SK-N-MC (cell line): ENCODE measurements at regions not wholly inside any gene's neighbourhood (a gene's known extent, or its start where the extent isn't known, plus 50 kb on each side); places are given as distances from the start of the nearest gene placed in this dataset.
A peak's percentile ranks its signal among the peaks of the same experiment; 100 is the strongest.
"Not testable (repeated sequence)": the region's sequence is repeated elsewhere in the genome, so short reads cannot be mapped to it uniquely, and the experiment has no call there.

ENCODE experiments used
- DNase-seq: peaks from one replicate; pipeline ENCODE4 v3.0.0-alpha.2; 2011; ENCODE audit warnings: low read depth, low spot score
- H3K27ac ChIP-seq: fragments of 200-600 bp; sonication (generic); 2 replicates; pipeline ENCODE4 v1.5.1; 2016; ENCODE audit warnings: mixed run types
- H3K36me3 ChIP-seq: fragments of 200-600 bp; sonication (generic); 2 replicates; pipeline ENCODE4 v1.6.1; 2017; ENCODE audit warnings: antibody characterized with exemption, low read length, mixed read lengths; ENCODE audit not compliant: insufficient read depth
- H3K4me3 ChIP-seq: fragments of 200-600 bp; sonication (generic); 2 replicates; pipeline ENCODE4 v1.5.1; 2016
- H3K9ac ChIP-seq: fragments of 200-600 bp; sonication (generic); 2 replicates; pipeline ENCODE4 v1.8.0; 2017; ENCODE audit warnings: mixed run types, mixed read lengths; ENCODE audit not compliant: insufficient read length
- H3K9me3 ChIP-seq: fragments of 200-600 bp; sonication (generic); 2 replicates; pipeline ENCODE4 v1.6.1; 2017; ENCODE audit warnings: low read depth, mild to moderate bottlenecking, antibody characterized with exemption, low read length, moderate library complexity, mixed read lengths

DNA sequence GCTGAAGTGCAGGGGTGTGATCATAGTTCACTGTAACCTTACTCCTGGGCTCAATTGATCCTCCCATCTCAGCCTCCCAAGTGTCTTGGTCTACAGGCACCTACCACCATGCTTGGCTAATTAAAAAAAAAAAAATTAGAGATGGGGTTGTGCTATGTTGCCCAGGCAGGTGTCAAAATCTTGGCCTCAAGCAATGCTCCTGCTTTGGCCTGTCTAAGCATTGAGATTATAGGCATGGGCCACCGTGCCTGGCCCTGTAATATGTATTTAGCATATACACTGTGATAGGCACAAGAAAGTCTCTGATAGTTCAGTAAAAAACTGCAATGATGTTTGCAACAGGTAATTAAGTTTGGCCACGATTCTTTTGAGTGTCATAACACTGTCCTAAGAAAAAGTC, 1658.4 kb downstream of the SPATA31A7 start:
- not testable (repeated sequence) for H3K27ac ChIP-seq, H3K4me3 ChIP-seq, H3K36me3 ChIP-seq, H3K9ac ChIP-seq, H3K9me3 ChIP-seq, DNase-seq

- DNase-seq, H3K9ac ChIP-seq, H3K36me3 ChIP-seq, H3K27ac ChIP-seq, H3K9me3 ChIP-seq, H3K4me3 ChIP-seq: not testable (repeated sequence)
Measured at GRCh38 chr9:62849991-62850390, 1660.2 kb downstream of the SPATA31A7 start.

DNA sequence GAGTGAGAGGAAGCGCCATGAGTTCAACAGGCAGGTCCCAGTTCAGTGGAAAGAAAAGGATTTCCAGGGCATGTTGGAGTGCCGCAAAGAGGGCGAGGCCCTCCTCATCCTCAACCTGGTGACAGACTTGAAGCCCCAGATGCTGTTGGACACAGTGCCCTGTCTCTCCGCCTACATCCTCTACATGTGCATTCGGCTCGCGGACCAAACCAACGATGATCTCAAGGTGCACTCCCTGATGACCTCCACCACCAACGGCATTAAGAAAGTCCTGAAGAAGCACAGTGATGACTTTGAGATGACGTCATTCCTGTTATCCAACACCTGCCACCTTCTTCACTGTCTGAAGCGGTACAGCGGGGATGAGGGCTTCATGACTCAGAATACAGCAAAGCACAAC, 1667.4 kb downstream of the SPATA31A7 start:
- not testable (repeated sequence) for H3K9ac ChIP-seq, H3K9me3 ChIP-seq, H3K36me3 ChIP-seq, DNase-seq, H3K27ac ChIP-seq, H3K4me3 ChIP-seq

GRCh38 chr9:62858240-62858639, 1668.4 kb downstream of the SPATA31A7 start:
- H3K36me3 ChIP-seq, H3K9ac ChIP-seq, DNase-seq, H3K27ac ChIP-seq, H3K4me3 ChIP-seq, H3K9me3 ChIP-seq: not testable (repeated sequence)

DNA sequence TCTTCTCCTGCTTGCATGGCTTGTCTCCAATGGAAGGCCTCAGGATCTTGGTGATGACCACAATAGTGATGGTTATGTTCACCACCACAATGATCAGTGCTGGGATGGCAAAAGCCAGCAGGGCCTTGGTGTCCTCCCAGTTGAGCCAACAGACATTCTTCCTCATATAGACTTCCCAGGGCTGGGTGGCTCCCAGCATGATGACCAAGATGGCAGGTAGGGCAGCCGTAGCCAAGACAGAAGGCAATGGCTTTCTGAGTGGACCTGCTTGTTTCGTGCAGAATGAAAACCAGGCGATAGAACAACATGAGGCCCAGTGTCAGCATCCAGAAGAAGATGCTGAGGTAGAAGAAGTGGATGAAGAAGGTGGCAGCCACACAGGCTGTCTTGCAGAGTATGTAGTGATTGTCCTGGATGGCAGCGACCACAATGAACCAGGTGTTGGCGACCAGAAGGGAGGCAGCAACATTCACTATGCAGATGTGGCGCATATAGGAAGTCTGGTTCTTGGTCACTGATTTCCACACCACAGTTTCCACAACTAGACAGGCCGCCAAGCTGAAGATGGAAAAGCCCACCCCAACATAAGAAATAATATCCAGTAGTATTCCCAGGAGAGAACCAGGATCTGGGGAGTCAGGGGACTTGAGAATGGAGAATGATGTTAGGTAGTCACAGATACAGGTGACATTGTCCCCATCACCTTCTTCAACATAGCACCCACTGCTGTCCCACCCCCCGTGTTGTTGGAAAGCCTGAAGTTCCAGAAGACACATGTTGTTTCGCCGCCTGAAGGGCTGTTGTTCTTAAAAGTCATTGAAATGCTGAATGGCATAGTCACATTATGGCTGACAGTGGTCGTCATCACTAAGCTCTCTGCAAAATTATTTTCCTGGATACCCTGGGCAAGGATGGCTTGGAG, 1671.4 kb downstream of the SPATA31A7 start:
- not testable (repeated sequence) for DNase-seq, H3K36me3 ChIP-seq, H3K9me3 ChIP-seq, H3K27ac ChIP-seq, H3K4me3 ChIP-seq, H3K9ac ChIP-seq

DNA sequence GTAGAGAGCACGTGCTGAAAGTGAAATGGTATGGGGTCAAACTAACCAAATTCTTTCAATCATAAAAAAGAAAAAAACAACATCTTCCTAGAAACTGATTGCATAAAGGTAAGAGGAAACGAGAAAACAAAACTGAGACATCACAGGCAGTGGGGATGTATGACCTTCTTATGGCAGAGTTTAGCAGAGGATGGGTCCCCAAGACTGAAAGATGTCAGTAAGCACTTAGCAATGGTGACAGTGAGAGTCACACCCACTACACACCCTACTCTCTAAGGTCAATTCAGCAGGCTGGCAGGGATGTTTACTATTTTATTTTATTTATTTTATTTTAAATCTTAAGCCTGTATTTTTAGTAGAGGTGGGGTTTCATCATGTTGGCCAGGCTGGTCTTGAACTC, 1672.3 kb downstream of the SPATA31A7 start:
- not testable (repeated sequence) for H3K4me3 ChIP-seq, H3K27ac ChIP-seq, H3K36me3 ChIP-seq, H3K9me3 ChIP-seq, DNase-seq, H3K9ac ChIP-seq

GRCh38 chr9:62863319-62863718, 1673.5 kb downstream of the SPATA31A7 start:
- H3K36me3 ChIP-seq, H3K9ac ChIP-seq, DNase-seq, H3K4me3 ChIP-seq, H3K9me3 ChIP-seq, H3K27ac ChIP-seq: not testable (repeated sequence)

- DNase-seq, H3K9me3 ChIP-seq, H3K4me3 ChIP-seq: not testable (repeated sequence)
Measured at GRCh38 chr9:62863867-62864266, 1674.0 kb downstream of the SPATA31A7 start.

GRCh38 chr9:62864481-62865469, 1674.9 kb downstream of the SPATA31A7 start:
- H3K9me3 ChIP-seq, H3K9ac ChIP-seq, H3K36me3 ChIP-seq, H3K27ac ChIP-seq, DNase-seq: not testable (repeated sequence)
- H3K4me3 ChIP-seq = peak overlapping the region; percentile 52

More at GRCh38 chr9:62863867-62864266, 1674.0 kb downstream of the SPATA31A7 start:
- not testable (repeated sequence) for H3K36me3 ChIP-seq, H3K9ac ChIP-seq, H3K27ac ChIP-seq

DNA sequence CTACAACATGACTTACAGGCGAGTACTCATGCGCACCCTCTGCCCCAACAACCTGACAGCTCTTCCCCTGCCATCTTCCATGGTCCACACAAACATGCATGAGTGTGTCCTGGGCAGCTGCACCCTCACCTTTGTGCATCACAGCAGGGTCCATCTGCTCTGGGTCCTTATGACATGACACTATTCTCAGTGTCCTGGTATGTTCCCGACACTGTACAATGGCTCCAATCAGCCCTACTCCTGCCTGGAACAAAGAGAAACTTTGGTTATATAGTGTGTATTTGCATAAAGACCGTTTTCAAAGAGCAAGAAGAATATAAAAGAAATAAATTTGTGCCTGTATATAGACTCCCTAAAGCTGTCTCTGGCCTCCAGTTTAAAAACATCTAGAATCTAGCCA, 1679.2 kb downstream of the SPATA31A7 start:
- H3K9me3 ChIP-seq, H3K9ac ChIP-seq, H3K4me3 ChIP-seq, H3K36me3 ChIP-seq, H3K27ac ChIP-seq, DNase-seq: not testable (repeated sequence)

DNA sequence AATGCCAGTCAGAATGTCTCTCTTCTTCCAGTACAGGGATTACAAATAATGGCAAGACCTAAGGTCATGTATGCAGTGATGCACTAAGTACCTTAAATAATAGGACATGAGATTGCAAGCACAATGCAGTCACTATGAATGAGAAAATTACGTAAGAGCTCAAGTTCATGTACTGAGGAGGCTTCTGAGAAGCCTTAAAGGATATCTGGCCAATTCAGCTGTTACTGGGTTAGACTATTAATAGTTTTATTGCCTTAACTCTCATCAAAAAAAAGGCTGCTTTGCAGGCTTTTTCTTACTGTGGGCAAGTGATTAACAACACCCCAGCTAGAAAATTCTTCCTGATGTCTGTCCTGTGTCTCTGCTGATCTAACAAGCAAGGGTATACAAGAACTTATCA, 1681.9 kb downstream of the SPATA31A7 start:
- not testable (repeated sequence) for H3K36me3 ChIP-seq, H3K27ac ChIP-seq, H3K9ac ChIP-seq, H3K4me3 ChIP-seq, H3K9me3 ChIP-seq, DNase-seq

- not testable (repeated sequence) for H3K27ac ChIP-seq, H3K36me3 ChIP-seq, H3K4me3 ChIP-seq, H3K9me3 ChIP-seq, DNase-seq, H3K9ac ChIP-seq
Measured at GRCh38 chr9:62874213-62874612, 1684.4 kb downstream of the SPATA31A7 start.

GRCh38 chr9:62874745-62875599, 1685.1 kb downstream of the SPATA31A7 start:
- not testable (repeated sequence) for H3K4me3 ChIP-seq, DNase-seq, H3K36me3 ChIP-seq, H3K9me3 ChIP-seq, H3K27ac ChIP-seq, H3K9ac ChIP-seq
